HepG2 (cell line): ENCODE measurements at regions not wholly inside any gene's neighbourhood (a gene's known extent, or its start where the extent isn't known, plus 50 kb on each side); places are given as distances from the start of the nearest gene placed in this dataset.

Experiments used
- ATAC-seq: fragments of 200-7000 bp; cut with Tn5 transposase; 3 replicates; pipeline ENCODE4 v1.9.1; 2020; ENCODE audit warnings: mild to moderate bottlenecking, moderate library complexity
- BruUV-seq: library from RNA; stranded (reverse); fragments of 400-500 nt; replicated peaks from 2 replicates; lab custom pipeline; 2021; lab: Mats Ljungman, UMichigan
- CTCF ChIA-PET: fragments of 300-600 bp; formaldehyde crosslinking; extraction: SDS; loops from one replicate; lab custom pipeline; 2021; ENCODE audit warnings: low total read pairs, inconsistent platforms, low intra/inter-chr PET ratio; lab: Yijun Ruan, JAX
- POLR2A ChIA-PET: fragments of 350-600 bp; sonication (Branson Sonifier 250); formaldehyde crosslinking; loops from one replicate; lab custom pipeline; 2020; ENCODE audit warnings: antibody characterized with exemption, inconsistent platforms; lab: Yijun Ruan, JAX
- DNase-seq: peaks from one replicate; pipeline ENCODE4 v3.0.0-alpha.2; 2015; ENCODE audit warnings: low spot score
- FAIRE-seq: peaks from 3 replicates; lab custom pipeline; 2011; peaks lifted over from hg19 to GRCh38; lab: Jason Lieb, UNC
- H2AFZ ChIP-seq: one replicate; pipeline ENCODE4 v1.6.1; 2011; ENCODE audit warnings: low read length, inconsistent platforms
- H3K27ac ChIP-seq: fragments of 300-600 bp; 3 replicates; pipeline ENCODE4 v1.8.0; 2011; ENCODE audit warnings: mixed run types, mild to moderate bottlenecking, mixed read lengths, low read length, inconsistent platforms; ENCODE audit not compliant: insufficient read depth; ENCODE audit errors: extremely low read length
- H3K27me3 ChIP-seq, 2 experiments: fragments of 200-600 bp in 1 of 2; 2 replicates in 1 of 2; 3 replicates in 1 of 2; pipeline versions ENCODE4 v1.6.0 to v1.8.0; 2011; ENCODE audit warnings: low read length in 2 of 2, mild to moderate bottlenecking in 2 of 2, moderate library complexity in 2 of 2, inconsistent platforms in 1 of 2; ENCODE audit not compliant: insufficient read depth in 2 of 2, control insufficient read depth in 1 of 2
- H3K36me3 ChIP-seq, 2 experiments: fragments of 200-600 bp in 1 of 2; replicated peaks in 1 of 2; 2 replicates in 1 of 2; 3 replicates in 1 of 2; pipeline versions ENCODE4 v1.5.1 to v1.8.0; 2011; ENCODE audit warnings: low read length in 2 of 2, inconsistent platforms in 1 of 2; ENCODE audit not compliant: insufficient read depth in 2 of 2, control insufficient read depth in 1 of 2
- H3K4me1 ChIP-seq: 2 replicates; pipeline ENCODE4 v1.5.1; 2012; ENCODE audit warnings: low read length, inconsistent platforms; ENCODE audit not compliant: insufficient read depth
- H3K4me2 ChIP-seq: 2 replicates; pipeline ENCODE4 v1.6.0; 2011; ENCODE audit warnings: low read depth, low read length, inconsistent platforms
- H3K4me3 ChIP-seq, 3 experiments: fragments of 200-600 bp in 1 of 3; sonication (generic), shearing (Covaris generic) in 1 of 3; replicated peaks in 1 of 3; 2 replicates each; pipeline ENCODE4 v1.5.1; 2011 to 2016; ENCODE audit warnings: low read length in 3 of 3, inconsistent platforms in 2 of 3, low read depth in 2 of 3, mild to moderate bottlenecking in 2 of 3, control low read depth in 1 of 3, mixed read lengths in 1 of 3; ENCODE audit not compliant: insufficient read depth in 1 of 3
- H3K79me2 ChIP-seq: one replicate; pipeline ENCODE4 v1.6.1; 2011; ENCODE audit warnings: low read length, inconsistent platforms; ENCODE audit not compliant: insufficient read depth
- H3K9ac ChIP-seq: 2 replicates; pipeline ENCODE4 v1.6.0; 2011; ENCODE audit warnings: mild to moderate bottlenecking, low read depth, low read length, inconsistent platforms; ENCODE audit not compliant: insufficient read depth
- H3K9me3 ChIP-seq: 2 replicates; pipeline ENCODE4 v1.5.1; 2012; ENCODE audit warnings: mild to moderate bottlenecking, low read length
- H4K20me1 ChIP-seq: 2 replicates; pipeline ENCODE4 v1.6.0; 2011; ENCODE audit warnings: inconsistent platforms, mild to moderate bottlenecking, low read length, moderate library complexity; ENCODE audit not compliant: insufficient read depth
- ASH2L ChIP-seq: fragments of 300-600, 200-600 bp; sonication (generic); IDR thresholded peaks from 2 replicates; pipeline ENCODE4 v1.7.0; 2017; ENCODE audit warnings: low read depth, mild to moderate bottlenecking, moderate library complexity, mixed read lengths, low read length; ENCODE audit not compliant: insufficient read length
- BRF2 ChIP-seq: sonication (generic); formaldehyde crosslinking; IDR thresholded peaks from 2 replicates; pipeline ENCODE4 v1.8.1; 2022; ENCODE audit warnings: mild to moderate bottlenecking, missing genetic modification reagents
- ETV5 ChIP-seq: IDR thresholded peaks from 2 replicates; pipeline ENCODE4 v1.6.1; 2018; ENCODE audit warnings: missing biosample characterization, missing genetic modification reagents, inconsistent platforms, borderline replicate concordance
- FOXP4 ChIP-seq: sonication (generic); formaldehyde crosslinking; IDR thresholded peaks from 2 replicates; pipeline ENCODE4 v1.4.0; 2020; ENCODE audit warnings: missing genetic modification reagents
- HMGXB4 ChIP-seq, 2 experiments: sonication (generic) in 1 of 2; formaldehyde crosslinking in 1 of 2; IDR thresholded peaks; 2 replicates each; pipeline versions ENCODE4 v1.4.0 to v1.6.1; 2018 to 2020; ENCODE audit warnings: missing genetic modification reagents in 2 of 2, borderline replicate concordance in 1 of 2, low read depth in 1 of 2, mild to moderate bottlenecking in 1 of 2, missing biosample characterization in 1 of 2
- TAF15 ChIP-seq: fragments of 200-400 bp; formaldehyde crosslinking; IDR thresholded peaks from one replicate; pipeline ENCODE4 v1.6.1; 2018; ENCODE audit warnings: mild to moderate bottlenecking, low read depth, low read length; ENCODE audit not compliant: poor library complexity, severe bottlenecking
- ZNF263 ChIP-seq: sonication (generic); formaldehyde crosslinking; IDR thresholded peaks from 2 replicates; pipeline ENCODE4 v1.4.0; 2020; ENCODE audit warnings: missing genetic modification reagents
- ZNF331 ChIP-seq: sonication (generic); formaldehyde crosslinking; IDR thresholded peaks from 2 replicates; pipeline ENCODE4 v1.4.0; 2020; ENCODE audit warnings: missing genetic modification reagents
- ZNF33A ChIP-seq: sonication (generic); formaldehyde crosslinking; IDR thresholded peaks from 2 replicates; pipeline ENCODE4 v1.5.1; 2020; ENCODE audit warnings: missing genetic modification reagents, mild to moderate bottlenecking, moderate library complexity, borderline replicate concordance
- ZNF496 ChIP-seq: sonication (generic); formaldehyde crosslinking; IDR thresholded peaks from 2 replicates; pipeline ENCODE4 v1.8.1; 2023; ENCODE audit warnings: mild to moderate bottlenecking, moderate library complexity, missing genetic modification reagents; ENCODE audit not compliant: insufficient replicate concordance
- ZNF513 ChIP-seq: sonication (generic); formaldehyde crosslinking; conservative IDR thresholded peaks from 2 replicates; pipeline ENCODE4 v1.5.0; 2020; ENCODE audit warnings: missing genetic modification reagents
- ZNF660 ChIP-seq: sonication (generic); formaldehyde crosslinking; IDR thresholded peaks from 2 replicates; pipeline ENCODE4 v1.5.1; 2020; ENCODE audit warnings: mild to moderate bottlenecking, low read depth, missing genetic modification reagents, borderline replicate concordance
- ZNF83 ChIP-seq: sonication (generic); formaldehyde crosslinking; IDR thresholded peaks from 2 replicates; pipeline ENCODE4 v1.4.0; 2020; ENCODE audit warnings: missing genetic modification reagents, mild to moderate bottlenecking, borderline replicate concordance
- WGBS: methylation state at CpG from one replicate; pipeline ENCODE4 v1.1.6; 2017; ENCODE audit warnings: low lambda C conversion rate; 5-methylcytosine and 5-hydroxymethylcytosine counted together
- in situ Hi-C: cut with HindIII; loops from 2 replicates; pipeline ENCODE4 v1.10.0; 2017; ENCODE audit warnings: low pct_unique_long_range_greater_than_20kb; ENCODE audit not compliant: extremely low pct_ligation_motif_present
- intact Hi-C: fragments of 100-400 bp; cut with micrococcal nuclease; formaldehyde crosslinking; loops from one replicate; pipeline ENCODE4 v1.10.0; 2022; ENCODE audit not compliant: unreplicated experiment

GRCh38 chr2:167832868-167833287, 414.5 kb downstream of the STK39 start (continued):
- no peak for TF ChIP-seq ZNF513 (CRISPR knock-in tag)
- no peak for TF ChIP-seq ZNF660 (CRISPR knock-in tag)
- TF ChIP-seq ASH2L: no peak
- TF ChIP-seq ZNF33A: no peak
- TF ChIP-seq ZNF496 (CRISPR knock-in tag): no peak

GRCh38 chr2:167827352-167828097, 419.9 kb downstream of the STK39 start:
- Histone ChIP-seq H3K27ac (peak overlapping the region; percentile 93), H3K79me2 (no peaks in the 10 kb centered on the region), H3K4me3 (peak overlapping the region in 1 of 3 experiments; percentile 35; a peak in 3 of 6 replicates), H4K20me1 (no peaks in the 10 kb centered on the region), H3K4me2 (peak overlapping the region; percentile 70), H3K27me3 (no peaks in the 10 kb centered on the region), H3K36me3 (no peaks in the 10 kb centered on the region), H2AFZ (peak overlapping the region; percentile 24), H3K4me1 (peaks cover 35% of the 10 kb centered on the region), H3K9ac (peak overlapping the region; percentile 66), H3K9me3 (no peaks in the 10 kb centered on the region)
- FAIRE-seq (peak; percentile 99), DNase-seq (peak; percentile 99), ATAC-seq (peak; percentile 99)
- CTCF ChIA-PET: no interaction called here
- 9% methylated on average over 7 of the region's 10 CpGs for WGBS
- intact Hi-C loops (no loop called here), in situ Hi-C loops (no loop called here)
- BruUV-seq: no TSS peak
- POLR2A ChIA-PET: interaction anchor here (1.0 to 1.9 kb wide), 5 partner anchors 10 to 33 kb away, joined by 3 to 16 read pairs (median 3); no protein-coding TSS in a partner anchor
- TF ChIP-seq TAF15: no peak
- peak; percentile 21; the same call in 1 of the 2 replicates for TF ChIP-seq ZNF263
- peak; percentile 66; the same call in 1 of the 2 replicates for TF ChIP-seq ETV5 (CRISPR knock-in tag)
- no peak for TF ChIP-seq ZNF83 (CRISPR knock-in tag)
- TF ChIP-seq ZNF331 (CRISPR knock-in tag): peak; percentile 98
- peak; percentile 75 to 85 for TF ChIP-seq HMGXB4 (CRISPR knock-in tag; IDR thresholded peaks at IDR 0.05; ENCODE audit: borderline replicate concordance in 1 of 2, low read depth in 1 of 2)
- TF ChIP-seq FOXP4: peak; percentile 96
- peak; percentile 90 for TF ChIP-seq BRF2
